ENCODE measurements at regions not wholly inside any gene's neighbourhood (a gene's known extent, or its start where the extent isn't known, plus 50 kb on each side); places are given as distances from the start of the nearest gene placed in this dataset.

DNA sequence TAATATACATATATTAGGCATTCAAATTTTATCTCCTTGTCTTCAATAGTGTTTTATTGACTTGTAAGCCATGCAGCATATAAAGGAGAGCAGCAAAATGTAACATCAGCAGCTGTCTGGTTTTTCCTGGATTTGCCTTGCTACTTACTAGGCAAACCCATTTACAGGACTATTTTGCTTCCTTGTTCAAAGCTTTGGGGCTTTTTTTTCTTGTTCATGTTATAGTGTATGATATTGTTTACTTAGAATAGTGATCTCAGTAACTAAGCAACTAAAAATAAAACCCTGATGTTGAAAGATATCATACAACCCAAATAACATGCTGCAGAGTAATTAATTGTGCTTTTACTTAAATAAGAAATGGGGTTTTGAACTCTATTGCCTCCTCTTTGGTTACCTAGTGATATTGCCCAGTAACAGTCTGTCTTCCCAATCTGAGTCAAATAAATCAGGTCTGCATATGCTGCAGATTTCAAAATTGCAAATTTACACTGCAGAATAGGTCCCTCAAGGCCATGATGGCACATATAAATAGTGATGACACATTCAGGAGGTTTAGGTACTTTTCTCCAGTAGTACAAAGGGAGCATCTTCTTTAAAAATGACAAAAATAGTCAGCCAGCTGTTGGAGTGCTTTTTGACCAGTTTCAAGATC, 578.1 kb upstream of the NECTIN3 start:
- H3K4me1 ChIP-seq (ENCODE audit: control insufficient read depth in 4 of 4, insufficient read depth in 4 of 4, low read length in 3 of 4) = no peaks in the 10 kb centered on the region
- H3K9me3 ChIP-seq (ENCODE audit: control insufficient read depth in 4 of 4, low read length in 3 of 4) = no peaks in the 10 kb centered on the region
- H3K27ac ChIP-seq (ENCODE audit: low read depth in 1 of 2, low read length in 2 of 2) = no peak overlapping the region
- H3K4me3 ChIP-seq (ENCODE audit: low read depth in 1 of 3, low read length in 3 of 3) = no peak overlapping the region
- H3K36me3 ChIP-seq (ENCODE audit: control insufficient read depth in 4 of 4, insufficient read depth in 3 of 4, low read depth in 1 of 4, low read length in 3 of 4) = no peaks in the 10 kb centered on the region
- no peak for DNase-seq (ENCODE audit: low spot score)
- H3K27me3 ChIP-seq (ENCODE audit: control insufficient read depth in 4 of 4, insufficient read depth in 4 of 4, low read length in 3 of 4) = no peaks in the 10 kb centered on the region
- H3K9ac ChIP-seq (ENCODE audit: low read depth in 1 of 2, low read length in 2 of 2) = no peak overlapping the region
- TF ChIP-seq EGR1 (IDR thresholded peaks at IDR 0.05; ENCODE audit: low read depth in 2 of 2) (no peak), TAF1 (conservative IDR thresholded peaks at IDR 0.05) (no peak), HNF4G (IDR thresholded peaks at IDR 0.05) (no peak), RXRA (IDR thresholded peaks at IDR 0.05) (no peak), GABPA (IDR thresholded peaks at IDR 0.05 in 1 of 2, conservative IDR thresholded peaks at IDR 0.05 in 1 of 2) (no peak), SP1 (IDR thresholded peaks at IDR 0.05) (no peak), FOXA2 (IDR thresholded peaks at IDR 0.05) (no peak), NR2F2 (IDR thresholded peaks at IDR 0.05) (no peak), JUND (IDR thresholded peaks at IDR 0.05) (no peak), FOXA1 (IDR thresholded peaks at IDR 0.05) (no peak), HNF4A (conservative IDR thresholded peaks at IDR 0.05) (no peak)
- TF ChIP-seq, protein P1, sequence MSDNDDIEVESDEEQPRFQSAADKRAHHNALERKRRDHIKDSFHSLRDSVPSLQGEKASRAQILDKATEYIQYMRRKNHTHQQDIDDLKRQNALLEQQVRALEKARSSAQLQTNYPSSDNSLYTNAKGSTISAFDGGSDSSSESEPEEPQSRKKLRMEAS (IDR thresholded peaks at IDR 0.05) = no peak
- TF ChIP-seq, protein P2, sequence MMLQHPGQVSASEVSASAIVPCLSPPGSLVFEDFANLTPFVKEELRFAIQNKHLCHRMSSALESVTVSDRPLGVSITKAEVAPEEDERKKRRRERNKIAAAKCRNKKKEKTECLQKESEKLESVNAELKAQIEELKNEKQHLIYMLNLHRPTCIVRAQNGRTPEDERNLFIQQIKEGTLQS (IDR thresholded peaks at IDR 0.05) = no peak
- TF ChIP-seq, protein P3, sequence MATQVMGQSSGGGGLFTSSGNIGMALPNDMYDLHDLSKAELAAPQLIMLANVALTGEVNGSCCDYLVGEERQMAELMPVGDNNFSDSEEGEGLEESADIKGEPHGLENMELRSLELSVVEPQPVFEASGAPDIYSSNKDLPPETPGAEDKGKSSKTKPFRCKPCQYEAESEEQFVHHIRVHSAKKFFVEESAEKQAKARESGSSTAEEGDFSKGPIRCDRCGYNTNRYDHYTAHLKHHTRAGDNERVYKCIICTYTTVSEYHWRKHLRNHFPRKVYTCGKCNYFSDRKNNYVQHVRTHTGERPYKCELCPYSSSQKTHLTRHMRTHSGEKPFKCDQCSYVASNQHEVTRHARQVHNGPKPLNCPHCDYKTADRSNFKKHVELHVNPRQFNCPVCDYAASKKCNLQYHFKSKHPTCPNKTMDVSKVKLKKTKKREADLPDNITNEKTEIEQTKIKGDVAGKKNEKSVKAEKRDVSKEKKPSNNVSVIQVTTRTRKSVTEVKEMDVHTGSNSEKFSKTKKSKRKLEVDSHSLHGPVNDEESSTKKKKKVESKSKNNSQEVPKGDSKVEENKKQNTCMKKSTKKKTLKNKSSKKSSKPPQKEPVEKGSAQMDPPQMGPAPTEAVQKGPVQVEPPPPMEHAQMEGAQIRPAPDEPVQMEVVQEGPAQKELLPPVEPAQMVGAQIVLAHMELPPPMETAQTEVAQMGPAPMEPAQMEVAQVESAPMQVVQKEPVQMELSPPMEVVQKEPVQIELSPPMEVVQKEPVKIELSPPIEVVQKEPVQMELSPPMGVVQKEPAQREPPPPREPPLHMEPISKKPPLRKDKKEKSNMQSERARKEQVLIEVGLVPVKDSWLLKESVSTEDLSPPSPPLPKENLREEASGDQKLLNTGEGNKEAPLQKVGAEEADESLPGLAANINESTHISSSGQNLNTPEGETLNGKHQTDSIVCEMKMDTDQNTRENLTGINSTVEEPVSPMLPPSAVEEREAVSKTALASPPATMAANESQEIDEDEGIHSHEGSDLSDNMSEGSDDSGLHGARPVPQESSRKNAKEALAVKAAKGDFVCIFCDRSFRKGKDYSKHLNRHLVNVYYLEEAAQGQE (IDR thresholded peaks at IDR 0.05) = no peak
- TF ChIP-seq, protein P4, sequence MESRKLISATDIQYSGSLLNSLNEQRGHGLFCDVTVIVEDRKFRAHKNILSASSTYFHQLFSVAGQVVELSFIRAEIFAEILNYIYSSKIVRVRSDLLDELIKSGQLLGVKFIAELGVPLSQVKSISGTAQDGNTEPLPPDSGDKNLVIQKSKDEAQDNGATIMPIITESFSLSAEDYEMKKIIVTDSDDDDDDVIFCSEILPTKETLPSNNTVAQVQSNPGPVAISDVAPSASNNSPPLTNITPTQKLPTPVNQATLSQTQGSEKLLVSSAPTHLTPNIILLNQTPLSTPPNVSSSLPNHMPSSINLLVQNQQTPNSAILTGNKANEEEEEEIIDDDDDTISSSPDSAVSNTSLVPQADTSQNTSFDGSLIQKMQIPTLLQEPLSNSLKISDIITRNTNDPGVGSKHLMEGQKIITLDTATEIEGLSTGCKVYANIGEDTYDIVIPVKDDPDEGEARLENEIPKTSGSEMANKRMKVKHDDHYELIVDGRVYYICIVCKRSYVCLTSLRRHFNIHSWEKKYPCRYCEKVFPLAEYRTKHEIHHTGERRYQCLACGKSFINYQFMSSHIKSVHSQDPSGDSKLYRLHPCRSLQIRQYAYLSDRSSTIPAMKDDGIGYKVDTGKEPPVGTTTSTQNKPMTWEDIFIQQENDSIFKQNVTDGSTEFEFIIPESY (IDR thresholded peaks at IDR 0.05) = no peak

DNA sequence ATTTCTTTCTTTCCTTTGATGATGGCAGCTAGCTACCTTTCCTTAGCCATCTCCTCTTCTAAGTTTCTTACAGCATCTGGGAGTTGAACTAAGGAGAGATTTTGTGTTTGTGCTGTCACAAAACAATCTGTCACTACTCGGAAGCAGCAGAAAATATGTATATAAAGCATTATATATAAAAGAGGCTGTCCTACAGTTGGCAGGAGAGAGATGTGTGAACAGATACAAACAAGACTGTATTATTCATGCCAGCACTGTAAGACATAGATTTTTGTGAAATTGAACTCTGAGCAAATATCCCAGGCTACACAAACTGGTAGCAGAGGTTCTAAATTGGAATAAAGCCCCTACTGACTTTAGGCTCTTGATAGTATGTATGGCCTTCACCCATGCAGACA, 577.5 kb upstream of the NECTIN3 start:
- Histone ChIP-seq H3K36me3 (ENCODE audit: control insufficient read depth in 4 of 4, insufficient read depth in 3 of 4, low read depth in 1 of 4, low read length in 3 of 4) (no peaks in the 10 kb centered on the region), H3K4me1 (ENCODE audit: control insufficient read depth in 4 of 4, insufficient read depth in 4 of 4, low read length in 3 of 4) (no peaks in the 10 kb centered on the region), H3K27ac (ENCODE audit: low read depth in 1 of 2, low read length in 2 of 2) (no peak overlapping the region), H3K4me3 (ENCODE audit: low read depth in 1 of 3, low read length in 3 of 3) (no peak overlapping the region), H3K9me3 (ENCODE audit: control insufficient read depth in 4 of 4, low read length in 3 of 4) (no peaks in the 10 kb centered on the region), H3K27me3 (ENCODE audit: control insufficient read depth in 4 of 4, insufficient read depth in 4 of 4, low read length in 3 of 4) (no peaks in the 10 kb centered on the region), H3K9ac (ENCODE audit: low read depth in 1 of 2, low read length in 2 of 2) (no peak overlapping the region)
- TF ChIP-seq, protein P4 (IDR thresholded peaks at IDR 0.05) = no peak
- TF ChIP-seq FOXA2 (IDR thresholded peaks at IDR 0.05) (no peak), HNF4G (IDR thresholded peaks at IDR 0.05) (no peak), RXRA (IDR thresholded peaks at IDR 0.05) (no peak), EGR1 (IDR thresholded peaks at IDR 0.05; ENCODE audit: low read depth in 2 of 2) (no peak), YY1 (IDR thresholded peaks at IDR 0.05) (no peak), GABPA (IDR thresholded peaks at IDR 0.05 in 1 of 2, conservative IDR thresholded peaks at IDR 0.05 in 1 of 2) (no peak), RAD21 (IDR thresholded peaks at IDR 0.05) (no peak), JUND (IDR thresholded peaks at IDR 0.05) (no peak), SP1 (IDR thresholded peaks at IDR 0.05) (no peak)
- TF ChIP-seq, protein P1 (IDR thresholded peaks at IDR 0.05) = no peak
- no peak for DNase-seq (ENCODE audit: low spot score)
- WGBS = 86% methylated on average over 1 of the region's 1 CpG
